Sigmoid colon (tissue), 4 donors: ENCODE measurements at regions not wholly inside any gene's neighbourhood (a gene's known extent, or its start where the extent isn't known, plus 50 kb on each side); places are given as distances from the start of the nearest gene placed in this dataset.

Experiments
- EP300 ChIP-seq, 4 donors: sonication (generic); formaldehyde crosslinking; IDR thresholded peaks; one replicate each; pipeline ENCODE4 v1.6.1; 2017; ENCODE audit warnings: antibody characterized with exemption in 4 of 4
- POLR2A ChIP-seq, 2 donors: fragments of 450-650 bp; IDR thresholded peaks; one replicate each; pipeline ENCODE4 v1.6.1; 2016; ENCODE audit warnings: antibody characterized with exemption in 2 of 2, mild to moderate bottlenecking in 2 of 2, moderate library complexity in 2 of 2
- TF ChIP-seq, protein P1 (sequence below), 4 experiments: fragments of 450-650 bp in 3 of 4; fragments of 200-600 bp in 1 of 4; IDR thresholded peaks; one replicate each; pipeline ENCODE4 v1.5.1; 2016 to 2019; ENCODE audit warnings: antibody characterized with exemption in 4 of 4, mild to moderate bottlenecking in 3 of 4, moderate library complexity in 2 of 4

DNA sequence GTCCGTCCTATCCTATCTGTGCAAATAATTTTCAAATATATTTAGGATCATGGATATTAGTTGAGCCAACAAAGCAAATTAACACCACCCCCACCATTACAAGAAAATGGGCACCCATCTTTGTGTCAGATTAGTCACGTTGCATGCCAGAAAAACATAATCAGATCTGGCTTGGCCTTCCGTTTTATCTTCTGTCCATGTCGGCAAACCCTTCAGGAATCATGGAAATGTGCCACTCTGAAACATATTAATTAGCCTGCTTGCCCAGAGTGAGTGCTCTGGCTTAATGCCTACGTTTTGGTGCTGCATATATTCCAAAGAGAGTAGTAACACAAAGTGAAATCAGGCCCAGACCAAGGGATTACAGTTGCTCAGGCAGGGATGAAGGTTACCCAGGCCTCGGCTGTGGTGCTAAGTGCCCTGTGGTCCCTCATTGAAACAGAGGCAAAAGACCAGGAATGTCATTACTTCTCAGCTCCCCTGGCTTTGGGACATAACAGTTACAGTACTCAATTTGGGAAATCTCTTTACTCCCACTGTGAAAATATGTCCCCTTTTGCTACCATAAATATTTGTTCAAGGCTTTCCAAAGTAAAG lies 154.0 kb upstream of the LSM8 start:
- TF ChIP-seq POLR2A (IDR thresholded peaks at IDR 0.05) (no peak), EP300 (IDR thresholded peaks at IDR 0.05) (no peak)
- TF ChIP-seq, protein P1, sequence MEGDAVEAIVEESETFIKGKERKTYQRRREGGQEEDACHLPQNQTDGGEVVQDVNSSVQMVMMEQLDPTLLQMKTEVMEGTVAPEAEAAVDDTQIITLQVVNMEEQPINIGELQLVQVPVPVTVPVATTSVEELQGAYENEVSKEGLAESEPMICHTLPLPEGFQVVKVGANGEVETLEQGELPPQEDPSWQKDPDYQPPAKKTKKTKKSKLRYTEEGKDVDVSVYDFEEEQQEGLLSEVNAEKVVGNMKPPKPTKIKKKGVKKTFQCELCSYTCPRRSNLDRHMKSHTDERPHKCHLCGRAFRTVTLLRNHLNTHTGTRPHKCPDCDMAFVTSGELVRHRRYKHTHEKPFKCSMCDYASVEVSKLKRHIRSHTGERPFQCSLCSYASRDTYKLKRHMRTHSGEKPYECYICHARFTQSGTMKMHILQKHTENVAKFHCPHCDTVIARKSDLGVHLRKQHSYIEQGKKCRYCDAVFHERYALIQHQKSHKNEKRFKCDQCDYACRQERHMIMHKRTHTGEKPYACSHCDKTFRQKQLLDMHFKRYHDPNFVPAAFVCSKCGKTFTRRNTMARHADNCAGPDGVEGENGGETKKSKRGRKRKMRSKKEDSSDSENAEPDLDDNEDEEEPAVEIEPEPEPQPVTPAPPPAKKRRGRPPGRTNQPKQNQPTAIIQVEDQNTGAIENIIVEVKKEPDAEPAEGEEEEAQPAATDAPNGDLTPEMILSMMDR (IDR thresholded peaks at IDR 0.05) = no peak
